Tibial nerve (tissue), 3 donors: ENCODE measurements at regions not wholly inside any gene's neighbourhood (a gene's known extent, or its start where the extent isn't known, plus 50 kb on each side); places are given as distances from the start of the nearest gene placed in this dataset.

Source experiments
- CTCF ChIP-seq, 5 experiments: fragments of 200-600 bp in 3 of 5; fragments of 450-650 bp in 2 of 5; sonication (generic) in 3 of 5; IDR thresholded peaks; one replicate each; pipeline ENCODE4 v1.5.1; 2016 to 2019; ENCODE audit warnings: antibody characterized with exemption in 5 of 5, mild to moderate bottlenecking in 3 of 5, moderate library complexity in 2 of 5
- POLR2A ChIP-seq, 2 donors: fragments of 450-650 bp; IDR thresholded peaks; one replicate each; pipeline ENCODE4 v1.6.1; 2017; ENCODE audit warnings: antibody characterized with exemption in 2 of 2, mild to moderate bottlenecking in 2 of 2, moderate library complexity in 2 of 2

- TF ChIP-seq POLR2A (IDR thresholded peaks at IDR 0.05) (no peak), CTCF (IDR thresholded peaks at IDR 0.05) (no peak)
These were observed 89.1 kb upstream of the ID2 start for GRCh38 chr2:8592736-8593135.
